ENCODE measurements at regions not wholly inside any gene's neighbourhood (a gene's known extent, or its start where the extent isn't known, plus 50 kb on each side); places are given as distances from the start of the nearest gene placed in this dataset.

- TF ChIP-seq POLR2A (IDR thresholded peaks at IDR 0.05) (no peak), CTCF (IDR thresholded peaks at IDR 0.05) (no peak)
- Histone ChIP-seq H3K9me3 (no peaks in the 10 kb centered on the region), H3K36me3 (no peaks in the 10 kb centered on the region), H3K4me3 (no peak overlapping the region), H3K27me3 (no peaks in the 10 kb centered on the region), H3K27ac (no peak overlapping the region), H3K4me1 (peaks cover 7 to 11% of the 10 kb centered on the region in 2 donors)
- intact Hi-C loops (cut with DNase I; ENCODE audit: low total_unique reads): no loop called here
- no peak for DNase-seq
Measured at GRCh38 chr16:85307552-85308364, 195.5 kb upstream of the CIBAR2 start.

- H3K4me3 ChIP-seq: no peak overlapping the region
- peaks cover 5 to 11% of the 10 kb centered on the region in 2 donors for H3K4me1 ChIP-seq
- no peak for TF ChIP-seq POLR2A (IDR thresholded peaks at IDR 0.05)
- no peak for TF ChIP-seq CTCF (IDR thresholded peaks at IDR 0.05)
- H3K9me3 ChIP-seq: no peaks in the 10 kb centered on the region
- H3K27me3 ChIP-seq: no peaks in the 10 kb centered on the region
- no peak overlapping the region for H3K27ac ChIP-seq
- no peaks in the 10 kb centered on the region for H3K36me3 ChIP-seq
- intact Hi-C loops (cut with DNase I; ENCODE audit: low total_unique reads): no loop called here
- DNase-seq: no peak
Measured at GRCh38 chr16:85308611-85309540, 196.6 kb upstream of the CIBAR2 start.

- H3K4me3 ChIP-seq: no peak overlapping the region
Measured at GRCh38 chr16:85309656-85310587, 197.7 kb upstream of the CIBAR2 start.

More at GRCh38 chr16:85309656-85310587, 197.7 kb upstream of the CIBAR2 start:
- intact Hi-C loops (cut with DNase I; ENCODE audit: low total_unique reads): no loop called here
- Histone ChIP-seq H3K4me1 (peaks cover 5 to 11% of the 10 kb centered on the region in 2 donors), H3K9me3 (no peaks in the 10 kb centered on the region), H3K36me3 (no peaks in the 10 kb centered on the region), H3K27ac (no peak overlapping the region), H3K27me3 (no peaks in the 10 kb centered on the region)
- TF ChIP-seq CTCF (IDR thresholded peaks at IDR 0.05) (no peak), POLR2A (IDR thresholded peaks at IDR 0.05) (no peak)
- DNase-seq: no peak

All from uterus (tissue), 3 donors.